CD4-positive, alpha-beta T cell treated with Interleukin-12 subunit alpha and Interleukin-12 subunit beta, for 1 hour (primary cell): ENCODE measurements at regions not wholly inside any gene's neighbourhood (a gene's known extent, or its start where the extent isn't known, plus 50 kb on each side); places are given as distances from the start of the nearest gene placed in this dataset.

ENCODE experiments used
- DNase-seq: peaks from one replicate; pipeline ENCODE4 v3.0.0-alpha.2; 2020

DNA sequence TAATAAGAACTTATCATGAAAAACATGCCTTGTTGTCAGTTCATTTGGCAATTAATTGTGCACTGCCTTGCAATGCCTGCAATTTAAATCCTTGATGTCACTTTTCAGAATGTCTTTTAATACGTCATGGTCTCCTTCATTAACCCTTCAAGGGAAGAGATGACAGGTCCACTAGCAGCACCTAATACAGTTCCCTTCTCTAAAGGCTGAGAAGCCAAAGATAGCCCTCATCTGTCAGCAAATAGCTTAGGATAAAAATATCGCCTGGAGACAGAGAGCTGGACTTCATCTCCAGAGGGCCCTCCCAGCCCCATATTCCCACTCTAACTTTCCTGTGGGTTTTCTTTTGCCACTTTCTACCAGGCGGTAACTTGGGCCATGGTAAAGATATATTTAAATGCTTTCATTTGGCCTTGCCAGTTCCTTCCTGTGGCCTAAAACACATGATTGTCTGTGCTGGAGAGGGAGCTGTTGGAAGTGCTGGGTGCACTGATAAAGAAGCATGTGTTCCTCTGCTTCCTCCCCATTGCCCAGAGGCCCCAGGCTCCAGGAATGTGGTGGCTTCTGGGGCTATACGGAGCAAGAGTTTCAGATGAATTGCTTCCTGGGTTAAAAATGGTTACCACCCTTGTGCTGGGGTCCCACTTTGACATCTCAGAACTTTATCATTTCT lies 76.3 kb upstream of the UMPS start:
- DNase-seq = no peak

DNA sequence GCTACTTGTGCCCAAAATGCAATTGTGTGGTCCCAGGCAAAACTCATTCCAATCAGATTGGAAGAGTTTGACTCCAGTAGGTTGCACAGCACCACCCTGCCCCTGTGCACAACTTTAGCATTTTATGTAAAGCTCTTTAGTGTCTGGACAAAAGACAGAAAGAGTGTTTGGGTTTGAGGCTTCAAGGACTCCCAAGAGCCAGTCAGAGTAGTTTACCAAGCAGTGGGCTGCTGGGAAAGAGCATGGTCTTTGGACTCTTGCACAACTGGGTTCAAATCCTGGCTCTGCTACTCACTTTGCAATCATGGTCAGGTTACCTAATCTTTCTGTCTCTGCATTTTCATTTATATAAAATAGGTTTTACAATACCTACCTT lies 75.8 kb upstream of the UMPS start:
- DNase-seq = no peak

DNA sequence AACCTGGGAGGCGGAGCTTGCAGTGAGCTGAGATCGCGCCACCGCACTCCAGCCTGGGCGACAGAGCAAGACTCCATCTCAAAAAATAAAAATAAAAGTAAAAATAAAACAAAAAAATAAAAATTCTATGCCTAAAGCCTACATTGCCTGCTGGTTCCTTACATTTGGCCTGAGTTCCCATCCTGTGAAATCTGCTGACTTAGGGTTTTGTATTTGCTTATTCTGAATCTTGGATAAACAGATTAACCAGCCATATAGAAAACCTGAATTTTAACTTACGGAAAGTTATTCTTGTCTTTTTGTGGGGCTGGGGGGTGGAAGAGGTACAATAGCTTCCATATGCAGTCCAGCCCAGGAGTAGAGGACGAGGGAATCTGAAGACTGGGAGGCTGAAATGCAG lies 73.7 kb upstream of the UMPS start:
- DNase-seq = no peak

DNA sequence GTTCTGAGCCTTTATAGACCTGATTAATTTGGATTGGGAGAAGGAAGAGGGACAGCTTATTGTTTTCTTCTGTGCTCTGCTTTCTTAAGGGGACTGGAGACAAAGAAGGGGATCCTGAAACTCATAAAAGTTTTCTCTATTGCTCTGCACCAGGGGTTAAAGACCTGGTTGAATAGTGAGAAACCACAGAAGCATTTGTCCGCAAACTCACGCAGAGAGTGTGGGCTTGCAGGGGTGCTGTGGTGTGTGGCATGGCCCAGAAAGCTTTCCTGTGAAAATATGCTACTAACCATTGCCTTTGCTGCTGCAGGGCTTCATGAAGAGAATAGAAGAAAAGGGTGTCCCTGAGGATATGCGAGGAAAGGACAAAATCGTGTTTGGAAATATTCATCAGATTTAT lies 73.1 kb upstream of the UMPS start:
- DNase-seq = no peak

DNA sequence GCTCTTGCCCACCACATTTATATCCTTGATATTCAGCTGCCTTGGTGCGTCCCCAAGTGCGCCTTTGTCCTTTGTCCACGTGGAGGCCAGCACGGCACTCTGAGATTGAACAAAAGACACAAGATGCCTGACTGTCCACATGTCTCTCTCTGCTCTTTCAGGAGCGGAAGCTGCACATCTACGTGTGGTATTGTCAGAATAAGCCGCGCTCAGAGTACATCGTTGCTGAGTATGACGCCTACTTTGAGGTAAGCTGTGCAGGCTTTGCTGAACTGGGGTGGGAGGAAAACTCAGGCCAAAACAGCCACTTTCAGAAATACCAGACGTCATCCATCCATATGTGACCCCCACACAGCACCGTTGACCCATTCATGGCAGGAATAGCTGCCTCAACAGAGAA lies 72.0 kb upstream of the UMPS start:
- DNase-seq = no peak

DNA sequence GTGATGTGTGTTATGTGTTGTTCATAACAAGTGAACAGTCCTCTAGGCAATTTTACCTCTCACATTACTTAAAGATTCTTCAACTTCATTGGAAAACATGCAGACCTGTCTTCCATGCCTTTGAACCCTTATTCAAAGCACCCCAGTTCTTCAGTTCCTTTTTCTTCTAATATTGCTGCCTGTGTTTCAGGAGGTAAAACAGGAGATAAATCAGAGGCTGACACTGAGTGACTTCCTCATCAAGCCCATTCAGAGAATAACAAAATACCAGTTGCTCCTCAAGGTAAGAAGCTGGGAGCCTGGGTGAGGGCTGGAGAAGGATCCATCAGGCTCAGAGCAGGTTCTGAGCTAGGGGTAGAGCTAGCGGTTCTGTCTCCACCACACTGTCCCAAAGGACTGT lies 71.1 kb upstream of the UMPS start:
- DNase-seq = no peak

DNA sequence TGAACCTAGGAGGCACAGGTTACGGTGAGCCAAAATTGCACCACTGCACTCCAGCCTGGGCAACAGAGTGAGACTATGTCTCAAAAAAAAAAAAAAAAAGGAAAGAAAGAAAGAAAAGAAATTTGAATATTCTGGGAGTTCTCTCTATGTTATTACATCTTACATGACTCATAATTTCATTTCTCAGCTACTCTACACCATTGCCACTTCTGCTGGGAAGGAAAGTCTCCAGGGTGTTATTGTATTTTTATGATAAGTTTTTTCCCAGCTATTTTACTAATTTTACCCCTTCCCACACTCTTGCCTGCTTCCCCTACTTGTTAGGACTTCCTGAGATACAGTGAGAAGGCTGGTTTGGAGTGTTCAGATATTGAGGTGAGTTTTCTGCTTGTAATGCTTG lies 69.7 kb upstream of the UMPS start:
- no peak for DNase-seq

DNA sequence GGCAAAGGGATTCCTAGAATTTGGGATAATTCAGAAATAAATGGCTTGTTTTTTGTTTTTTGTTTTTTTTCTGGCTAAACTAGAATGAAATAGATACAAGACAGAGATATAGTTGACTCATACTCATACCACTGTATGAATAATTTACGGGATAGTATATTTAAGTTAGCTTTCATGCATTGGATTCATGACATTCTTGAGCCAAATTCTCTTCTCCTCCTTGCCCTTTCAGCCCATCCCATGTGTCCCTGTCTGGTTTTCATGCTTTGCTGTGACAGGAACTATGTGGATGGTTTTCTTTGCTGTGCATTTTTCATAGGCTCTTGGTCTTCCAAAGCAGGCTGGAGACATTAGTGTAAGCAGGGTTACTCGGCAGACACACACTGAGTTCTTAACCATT lies 66.6 kb upstream of the UMPS start:
- DNase-seq = no peak

DNA sequence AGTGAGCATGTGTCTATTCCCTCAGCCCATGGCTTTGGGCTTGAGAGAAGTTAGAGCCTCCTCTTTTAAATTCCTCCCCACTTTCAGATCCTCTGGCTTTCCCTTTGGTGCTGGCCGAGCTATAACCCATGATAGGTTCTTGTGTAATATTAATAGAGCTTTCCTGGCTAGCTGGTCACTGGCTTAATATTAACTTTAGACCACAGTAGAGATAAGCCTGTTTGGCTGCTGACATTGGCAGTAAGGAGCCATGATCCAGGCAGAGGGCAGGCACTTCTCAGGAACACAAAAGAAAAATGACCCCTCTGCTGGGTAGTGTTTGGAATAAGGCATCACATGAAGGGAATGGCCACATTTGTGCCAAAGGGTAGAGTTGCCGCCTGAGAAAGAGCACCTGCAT lies 65.4 kb upstream of the UMPS start:
- no peak for DNase-seq

DNA sequence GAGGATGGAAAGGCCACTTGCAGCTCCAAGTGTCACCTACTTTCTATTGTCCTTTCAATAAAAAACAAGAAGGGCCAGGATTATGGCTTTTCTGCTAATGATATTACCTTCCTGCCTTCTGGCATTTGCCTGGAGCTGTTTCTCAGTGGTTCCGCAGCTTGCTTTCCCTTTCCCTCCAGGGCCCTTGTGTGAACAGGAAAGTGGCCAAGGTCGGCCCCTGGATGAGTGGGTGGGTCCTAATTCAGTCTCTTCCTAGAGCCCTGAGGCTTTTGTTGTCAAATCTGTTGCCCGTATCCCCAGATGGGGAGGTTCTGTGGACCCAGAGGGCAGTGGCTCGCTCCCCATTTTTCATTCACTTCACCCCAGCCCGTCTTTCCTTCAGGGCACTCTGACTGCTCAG lies 64.2 kb upstream of the UMPS start:
- DNase-seq = no peak

DNA sequence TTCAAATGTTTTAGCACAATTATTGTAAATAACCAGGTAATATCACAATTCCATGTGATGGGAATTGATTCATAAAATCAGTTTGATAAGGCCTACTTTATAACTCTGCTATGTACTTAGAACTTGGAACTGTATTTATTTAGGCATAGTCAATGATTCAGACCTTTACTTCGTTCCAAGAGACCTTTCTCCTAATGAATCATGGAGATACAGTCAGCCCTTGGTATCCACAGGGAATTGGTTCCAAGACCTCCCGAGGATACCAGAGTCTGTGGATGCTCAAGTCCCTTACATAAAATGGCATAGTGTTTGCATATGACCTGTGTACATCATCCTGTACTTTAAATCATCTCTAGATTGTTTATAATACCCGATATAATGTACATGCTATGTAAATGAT lies 60.8 kb upstream of the UMPS start:
- no peak for DNase-seq

DNA sequence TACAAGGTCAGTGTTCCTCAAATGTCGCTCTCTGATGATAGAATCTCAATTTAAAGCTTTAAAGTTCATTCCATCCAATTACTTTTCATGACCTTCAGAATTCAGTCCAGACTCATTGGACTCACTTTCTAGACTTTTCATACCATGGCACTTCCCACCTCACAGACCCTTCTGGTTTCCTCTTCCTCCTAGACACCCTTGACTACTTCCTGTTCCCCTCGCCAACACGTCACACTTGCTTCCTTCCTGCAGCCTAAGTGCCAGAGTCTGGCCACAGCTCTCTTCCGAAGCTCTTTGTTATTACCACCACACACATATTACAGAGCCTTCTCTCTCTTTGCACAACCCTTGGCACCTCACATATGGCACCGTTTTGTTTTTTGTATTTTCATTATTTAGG lies 59.1 kb upstream of the UMPS start:
- peak; percentile 56 for DNase-seq

DNA sequence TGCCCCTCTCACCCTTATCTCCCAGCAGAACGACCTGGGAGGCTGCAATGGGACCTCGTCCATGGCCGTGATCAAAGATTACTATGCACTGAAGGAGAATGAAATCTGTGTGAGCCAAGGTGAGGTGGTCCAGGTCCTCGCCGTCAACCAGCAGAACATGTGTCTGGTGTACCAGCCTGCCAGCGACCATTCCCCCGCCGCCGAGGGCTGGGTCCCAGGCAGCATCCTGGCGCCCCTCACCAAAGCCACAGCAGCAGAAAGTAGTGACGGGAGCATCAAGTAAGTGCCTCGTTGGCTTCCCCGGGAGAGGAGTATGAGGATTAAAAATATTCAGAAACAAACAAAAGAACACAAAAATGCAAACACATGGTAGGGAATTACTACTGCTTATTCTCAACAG lies 55.9 kb upstream of the UMPS start:
- no peak for DNase-seq

DNA sequence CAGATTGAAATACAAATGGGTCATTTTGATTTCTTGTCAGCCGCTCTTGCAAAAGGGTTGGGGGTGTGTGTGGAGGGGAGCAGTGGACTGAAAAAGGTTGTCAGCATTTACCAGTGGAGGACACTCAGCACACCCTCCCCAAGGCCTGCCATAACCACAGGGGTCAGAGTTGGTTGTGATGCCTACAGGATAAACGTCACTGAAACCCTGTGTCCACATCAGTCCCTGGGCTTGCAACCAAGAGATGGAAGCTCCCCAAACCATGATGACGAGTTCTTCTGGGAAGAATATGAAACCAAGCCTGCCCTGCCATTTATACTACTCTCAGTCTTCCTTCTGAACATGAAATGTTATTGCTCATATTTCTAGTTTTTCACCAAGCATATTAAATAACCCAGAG lies 54.0 kb upstream of the UMPS start:
- DNase-seq = no peak

DNA sequence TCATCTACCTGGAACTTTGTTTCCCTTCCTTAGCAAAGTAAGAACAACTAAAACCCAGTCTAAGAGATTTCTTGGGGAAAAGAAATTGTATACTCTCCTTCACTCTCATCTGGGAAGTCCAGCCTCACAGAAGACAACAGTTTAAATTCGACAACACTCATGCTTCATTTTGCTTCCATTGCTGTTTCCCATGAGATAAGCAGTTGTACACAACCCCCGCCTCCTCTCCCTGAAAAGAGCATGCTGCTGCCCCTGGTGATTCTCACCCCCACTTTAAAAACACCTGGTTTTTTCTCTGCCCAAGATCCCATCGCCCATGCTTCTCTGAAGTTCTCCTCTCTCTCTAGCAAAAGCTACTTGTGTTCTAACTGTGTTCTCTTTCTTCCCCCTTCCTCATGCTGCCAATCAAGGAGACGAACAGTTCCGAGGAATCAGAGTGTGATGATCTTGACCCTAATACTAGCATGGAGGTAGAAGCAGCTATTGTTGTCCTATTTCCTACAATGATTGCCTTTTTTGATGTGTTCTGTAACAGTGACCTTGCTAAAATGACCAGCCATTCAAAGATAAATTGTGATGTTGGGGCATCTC lies 51.1 kb upstream of the UMPS start:
- no peak for DNase-seq
